PC-3 (cell line): ENCODE measurements at regions not wholly inside any gene's neighbourhood (a gene's known extent, or its start where the extent isn't known, plus 50 kb on each side); places are given as distances from the start of the nearest gene placed in this dataset.

Experiments
- ATAC-seq: fragments of 200-7000 bp; cut with Tn5 transposase; 2 replicates; pipeline ENCODE4 v1.9.1; 2020; ENCODE audit warnings: mild to moderate bottlenecking, moderate library complexity
- BruUV-seq: library from RNA; stranded (reverse); fragments of 400-500 nt; replicated peaks from 2 replicates; lab custom pipeline; 2021; lab: Mats Ljungman, UMichigan
- CTCF ChIA-PET: fragments of 300-600 bp; sonication (Branson Sonifier 250); formaldehyde crosslinking; loops from one replicate; lab custom pipeline; 2022; ENCODE audit warnings: antibody characterized with exemption; lab: Charles Lee
- POLR2A ChIA-PET: fragments of 300-600 bp; sonication (Branson Sonifier 250); formaldehyde crosslinking; loops from one replicate; lab custom pipeline; 2022; ENCODE audit warnings: antibody characterized with exemption; ENCODE audit not compliant: unreplicated experiment; lab: Charles Lee
- DNase-seq: peaks from one replicate; pipeline ENCODE4 v3.0.0-alpha.2; 2015
- H2AFZ ChIP-seq: fragments of 300-600 bp; sonication (generic); 2 replicates; pipeline ENCODE4 v1.6.0; 2016; ENCODE audit warnings: antibody characterized with exemption, low read length
- H3F3A ChIP-seq: fragments of 300-600 bp; sonication (generic); one replicate; pipeline ENCODE4 v1.6.0; 2017; ENCODE audit warnings: antibody characterized with exemption, low read length, control low read depth, mild to moderate bottlenecking; ENCODE audit not compliant: unreplicated experiment
- H3K27ac ChIP-seq: fragments of 300-600 bp; sonication (generic); 2 replicates; pipeline ENCODE4 v1.5.1; 2016; ENCODE audit warnings: mild to moderate bottlenecking, low read length
- H3K27me3 ChIP-seq: fragments of 300-600 bp; sonication (generic); 2 replicates; pipeline ENCODE4 v1.6.1; 2016; ENCODE audit warnings: low read length, mixed read lengths
- H3K36me3 ChIP-seq: fragments of 300-600 bp; sonication (generic); 2 replicates; pipeline ENCODE4 v1.6.1; 2016; ENCODE audit warnings: low read depth, mixed run types, low read length, mixed read lengths
- H3K4me1 ChIP-seq: fragments of 300-600 bp; sonication (generic); 2 replicates; pipeline ENCODE4 v1.5.1; 2016; ENCODE audit warnings: low read length; ENCODE audit not compliant: insufficient read depth
- H3K4me2 ChIP-seq: fragments of 300-600 bp; sonication (generic); 2 replicates; pipeline ENCODE4 v1.6.0; 2016; ENCODE audit warnings: low read length
- H3K4me3 ChIP-seq: fragments of 300-600 bp; sonication (generic); 2 replicates; pipeline ENCODE4 v1.5.1; 2016; ENCODE audit warnings: mild to moderate bottlenecking, low read length, mixed read lengths
- H3K79me2 ChIP-seq: fragments of 300-600 bp; sonication (generic); 2 replicates; pipeline ENCODE4 v1.6.1; 2017; ENCODE audit warnings: low read length, mixed read lengths
- H3K9ac ChIP-seq: fragments of 300-600 bp; sonication (generic); 2 replicates; pipeline ENCODE4 v1.6.0; 2016; ENCODE audit warnings: mild to moderate bottlenecking, low read length
- H3K9me2 ChIP-seq: fragments of 300-600 bp; sonication (generic); replicated peaks from 2 replicates; pipeline ENCODE4 v1.6.1; 2016; ENCODE audit warnings: mixed run types, low read length, mixed read lengths
- H3K9me3 ChIP-seq: fragments of 300-600 bp; sonication (generic); 2 replicates; pipeline ENCODE4 v1.6.1; 2016; ENCODE audit warnings: low read length, mixed read lengths
- H4K20me1 ChIP-seq: fragments of 300-600 bp; sonication (generic); 2 replicates; pipeline ENCODE4 v1.6.1; 2016; ENCODE audit warnings: low read length, mixed read lengths
- CTCF ChIP-seq: fragments of 300-600 bp; sonication (generic); conservative IDR thresholded peaks from 2 replicates; pipeline ENCODE4 v1.5.1; 2017; ENCODE audit warnings: antibody characterized with exemption, low read depth, mild to moderate bottlenecking, low read length
- EZH2 ChIP-seq: fragments of 300-600 bp; sonication (generic); IDR thresholded peaks from one replicate; pipeline ENCODE4 v1.6.1; 2017; ENCODE audit warnings: antibody characterized with exemption, mild to moderate bottlenecking, low read length; ENCODE audit not compliant: unreplicated experiment
- EZH2phosphoT487 ChIP-seq: fragments of 300-600 bp; sonication (generic); IDR thresholded peaks from 2 replicates; pipeline ENCODE4 v1.6.1; 2018; ENCODE audit warnings: mild to moderate bottlenecking, antibody characterized with exemption, low read length, borderline replicate concordance
- intact Hi-C: fragments of 100-400 bp; cut with micrococcal nuclease; formaldehyde crosslinking; loops from 2 replicates; pipeline ENCODE4 v1.9.0; 2023

- Histone ChIP-seq H3K9me3 (no peaks in the 10 kb centered on the region), H4K20me1 (no peaks in the 10 kb centered on the region), H3K79me2 (no peaks in the 10 kb centered on the region), H2AFZ (no peak overlapping the region), H3K4me2 (no peak overlapping the region), H3K9me2 (no peaks in the 10 kb centered on the region), H3K27me3 (peaks cover 52% of the 10 kb centered on the region), H3K36me3 (no peaks in the 10 kb centered on the region), H3K4me3 (no peak overlapping the region), H3K27ac (no peak overlapping the region), H3F3A (no peaks in the 10 kb centered on the region), H3K4me1 (no peaks in the 10 kb centered on the region), H3K9ac (no peak overlapping the region)
- TF ChIP-seq EZH2phosphoT487 (no peak), EZH2 (no peak), CTCF (no peak)
- no TSS peak for BruUV-seq
- ChIA-PET CTCF (no interaction called here), POLR2A (no interaction called here)
- no peak for DNase-seq
- intact Hi-C loops = no loop called here
- no peak for ATAC-seq
Observed at GRCh38 chr12:63228853-63229252, 77.9 kb upstream of the AVPR1A start.

- Histone ChIP-seq H3K4me3 (no peak overlapping the region), H2AFZ (no peak overlapping the region), H3K27me3 (peaks cover 52% of the 10 kb centered on the region), H3K9me3 (no peaks in the 10 kb centered on the region), H3F3A (no peaks in the 10 kb centered on the region), H3K9me2 (no peaks in the 10 kb centered on the region), H3K4me2 (no peak overlapping the region), H4K20me1 (no peaks in the 10 kb centered on the region), H3K9ac (no peak overlapping the region), H3K4me1 (no peaks in the 10 kb centered on the region), H3K79me2 (no peaks in the 10 kb centered on the region), H3K27ac (no peak overlapping the region), H3K36me3 (no peaks in the 10 kb centered on the region)
- intact Hi-C loops = no loop called here
- DNase-seq (no peak), ATAC-seq (no peak)
- TF ChIP-seq CTCF (no peak), EZH2 (no peak), EZH2phosphoT487 (no peak)
- no TSS peak for BruUV-seq
- POLR2A ChIA-PET = no interaction called here
- CTCF ChIA-PET = no interaction called here
Observed at GRCh38 chr12:63226792-63227463, 75.9 kb upstream of the AVPR1A start.

- Histone ChIP-seq H3K27ac (no peak overlapping the region), H3K36me3 (no peaks in the 10 kb centered on the region), H3K9me3 (no peaks in the 10 kb centered on the region), H3K4me3 (no peak overlapping the region), H3F3A (no peaks in the 10 kb centered on the region), H2AFZ (no peak overlapping the region), H4K20me1 (no peaks in the 10 kb centered on the region), H3K9ac (no peak overlapping the region), H3K9me2 (no peaks in the 10 kb centered on the region), H3K27me3 (peaks cover 39% of the 10 kb centered on the region), H3K4me1 (no peaks in the 10 kb centered on the region), H3K79me2 (no peaks in the 10 kb centered on the region), H3K4me2 (no peak overlapping the region)
- DNase-seq (no peak), ATAC-seq (no peak)
- BruUV-seq = no TSS peak
- TF ChIP-seq CTCF (no peak), EZH2phosphoT487 (no peak), EZH2 (no peak)
- intact Hi-C loops = no loop called here
- CTCF ChIA-PET = no interaction called here
- POLR2A ChIA-PET = no interaction called here
Observed at GRCh38 chr12:63224396-63224795, 73.4 kb upstream of the AVPR1A start.
